LNCaP clone FGC (cell line): ENCODE measurements at regions not wholly inside any gene's neighbourhood (a gene's known extent, or its start where the extent isn't known, plus 50 kb on each side); places are given as distances from the start of the nearest gene placed in this dataset.

Source experiments
- DNase-seq: peaks from one replicate; pipeline ENCODE4 v3.0.0-alpha.2; 2011; ENCODE audit warnings: low read depth
- H3K4me3 ChIP-seq: 2 replicates; pipeline ENCODE4 v1.5.1; 2011; ENCODE audit warnings: mild to moderate bottlenecking, low read depth, low read length, control low read depth
- CTCF ChIP-seq: IDR thresholded peaks from 2 replicates; pipeline ENCODE4 v1.5.1; 2012; ENCODE audit warnings: mild to moderate bottlenecking; ENCODE audit not compliant: control insufficient read depth, insufficient read depth; ENCODE audit errors: extremely low read depth

DNA sequence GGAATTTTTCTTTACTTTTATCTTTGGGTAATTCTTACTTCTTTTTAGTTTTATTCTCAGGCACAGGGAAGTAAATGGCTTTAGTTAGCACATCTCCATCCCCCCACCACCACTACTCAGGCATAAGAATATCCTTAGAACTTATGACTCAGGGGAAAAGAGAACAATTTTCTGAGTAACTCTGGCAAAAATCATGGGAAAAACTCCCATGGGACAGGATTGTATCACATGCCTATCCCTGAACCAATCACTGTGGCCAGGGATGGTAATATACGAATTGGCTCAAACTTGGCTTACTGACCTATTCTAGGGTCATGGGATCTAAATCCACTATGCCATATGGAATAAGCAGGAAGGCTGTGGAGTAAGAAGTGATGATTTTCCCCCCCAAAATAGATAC is 339.1 kb downstream of the BTBD3 start:
- TF ChIP-seq CTCF: no peak
- H3K4me3 ChIP-seq: no peak overlapping the region
- no peak for DNase-seq

DNA sequence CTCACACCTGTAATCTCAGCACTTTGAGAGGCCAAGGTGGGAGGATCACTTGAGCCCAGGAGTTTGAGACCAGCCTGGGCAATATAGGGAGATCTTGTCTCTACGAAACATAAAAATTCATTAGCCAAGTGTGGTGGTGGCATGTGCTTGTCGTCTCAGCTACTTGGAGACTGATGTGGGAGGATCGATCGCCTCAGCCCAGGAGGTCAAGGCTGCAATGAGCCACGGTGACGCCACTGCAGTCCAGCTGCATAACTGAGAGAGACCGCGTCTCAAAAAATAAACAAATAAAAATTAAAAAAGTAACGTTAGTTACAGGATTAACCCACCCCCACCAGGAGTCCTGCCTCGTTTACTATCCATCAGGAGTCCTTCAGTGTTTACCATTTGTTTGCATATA is 345.1 kb downstream of the BTBD3 start:
- no peak overlapping the region for H3K4me3 ChIP-seq
- no peak for TF ChIP-seq CTCF
- DNase-seq: no peak

GRCh38 chr20:12264711-12265110 is 347.0 kb downstream of the BTBD3 start:
- no peak for TF ChIP-seq CTCF
- H3K4me3 ChIP-seq: no peak overlapping the region
- DNase-seq: no peak

DNA sequence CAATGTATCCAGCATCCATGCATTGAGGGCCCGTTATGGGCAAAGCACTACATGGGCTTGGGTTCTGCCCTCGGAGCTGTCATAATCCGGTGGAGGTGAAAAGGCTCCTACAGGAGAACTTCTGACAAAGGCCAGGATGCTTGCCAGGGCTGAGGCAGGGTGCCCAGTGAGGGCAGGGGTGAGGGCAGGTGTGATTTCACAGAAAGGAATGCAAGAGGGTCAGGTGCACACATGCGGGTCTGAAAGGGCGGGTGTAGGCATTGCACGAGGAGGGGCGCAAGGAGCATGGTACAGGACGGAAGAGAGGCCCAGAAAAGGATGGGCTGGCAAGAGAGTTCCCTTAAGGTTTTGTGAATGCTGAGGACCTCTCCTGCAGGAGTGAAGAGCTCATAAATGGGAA is 348.0 kb downstream of the BTBD3 start:
- H3K4me3 ChIP-seq: no peak overlapping the region
- TF ChIP-seq CTCF: no peak
- no peak for DNase-seq

DNA sequence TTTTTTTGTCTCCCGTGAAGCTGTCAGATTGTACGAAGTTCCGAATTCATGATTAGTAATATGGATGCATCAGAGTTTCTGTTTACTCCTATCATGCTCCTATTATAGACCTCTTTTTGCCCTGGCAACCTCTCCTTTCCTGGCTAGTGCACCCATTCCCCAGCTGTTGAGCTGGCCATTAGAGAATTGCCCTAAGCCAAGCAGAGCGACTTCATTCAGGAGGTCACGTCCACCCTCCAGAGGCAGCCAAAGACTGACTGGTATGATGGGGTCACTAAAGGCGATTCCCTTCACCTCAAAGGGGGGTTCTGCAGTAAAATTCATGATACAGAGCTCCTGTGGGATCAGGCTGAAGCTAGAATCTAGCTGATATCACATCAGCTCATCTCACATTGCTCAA is 351.9 kb downstream of the BTBD3 start:
- no peak for DNase-seq
- no peak overlapping the region for H3K4me3 ChIP-seq
- TF ChIP-seq CTCF: no peak

GRCh38 chr20:12270863-12271262 is 353.2 kb downstream of the BTBD3 start:
- no peak overlapping the region for H3K4me3 ChIP-seq
- TF ChIP-seq CTCF: no peak
- no peak for DNase-seq

GRCh38 chr20:12276011-12276673 is 358.4 kb downstream of the BTBD3 start:
- no peak for TF ChIP-seq CTCF
- DNase-seq: no peak
- no peak overlapping the region for H3K4me3 ChIP-seq
